ENCODE measurements at regions not wholly inside any gene's neighbourhood (a gene's known extent, or its start where the extent isn't known, plus 50 kb on each side); places are given as distances from the start of the nearest gene placed in this dataset.

GRCh38 chr3:197431346-197431910, 124.3 kb downstream of the BDH1 start:
- Histone ChIP-seq H3K79me2 (ENCODE audit: insufficient read depth, low read length) (no peaks in the 10 kb centered on the region), H3K4me1 (ENCODE audit: insufficient read depth, low read length, poor library complexity, severe bottlenecking) (peaks cover 22% of the 10 kb centered on the region), H3F3A (ENCODE audit: low read depth) (no peaks in the 10 kb centered on the region), H3K4me2 (ENCODE audit: low read depth, low read length, poor library complexity, severe bottlenecking) (no peak overlapping the region), H3K36me3 (ENCODE audit: insufficient read depth, low read length) (no peaks in the 10 kb centered on the region), H3K4me3 (ENCODE audit: low read length, poor library complexity, severe bottlenecking) (no peak overlapping the region), H4K20me1 (ENCODE audit: insufficient read depth, low read length, poor library complexity, severe bottlenecking) (no peaks in the 10 kb centered on the region), H3K27me3 (ENCODE audit: insufficient read depth, low read length, poor library complexity, severe bottlenecking) (no peaks in the 10 kb centered on the region), H3K9me2 (replicated peaks; ENCODE audit: low read depth, low read length) (no peaks in the 10 kb centered on the region), H3K9ac (ENCODE audit: low read depth, low read length, poor library complexity, severe bottlenecking) (no peak overlapping the region), H2AFZ (ENCODE audit: low read length) (no peak overlapping the region), H3K9me3 (ENCODE audit: insufficient read depth, low read depth, low read length) (no peaks in the 10 kb centered on the region)
- no peak for TF ChIP-seq CTCF (conservative IDR thresholded peaks at IDR 0.05; ENCODE audit: low read length)

- no peak overlapping the region for H3K4me3 ChIP-seq (ENCODE audit: low read length, poor library complexity, severe bottlenecking)
- H3K4me2 ChIP-seq (ENCODE audit: low read depth, low read length, poor library complexity, severe bottlenecking), result no peak overlapping the region
- no peaks in the 10 kb centered on the region for H3K79me2 ChIP-seq (ENCODE audit: insufficient read depth, low read length)
- no peaks in the 10 kb centered on the region for H3K27me3 ChIP-seq (ENCODE audit: insufficient read depth, low read length, poor library complexity, severe bottlenecking)
- no peak overlapping the region for H2AFZ ChIP-seq (ENCODE audit: low read length)
- H3K9me2 ChIP-seq (replicated peaks; ENCODE audit: low read depth, low read length), result no peaks in the 10 kb centered on the region
- TF ChIP-seq CTCF (conservative IDR thresholded peaks at IDR 0.05; ENCODE audit: low read length), result no peak
- no peak for TF ChIP-seq EZH2phosphoT487 (IDR thresholded peaks at IDR 0.05; ENCODE audit: borderline replicate concordance)
- no peaks in the 10 kb centered on the region for H3F3A ChIP-seq (ENCODE audit: low read depth)
- peaks cover 22% of the 10 kb centered on the region for H3K4me1 ChIP-seq (ENCODE audit: insufficient read depth, low read length, poor library complexity, severe bottlenecking)
- no peaks in the 10 kb centered on the region for H4K20me1 ChIP-seq (ENCODE audit: insufficient read depth, low read length, poor library complexity, severe bottlenecking)
- H3K9me3 ChIP-seq (ENCODE audit: insufficient read depth, low read depth, low read length), result no peaks in the 10 kb centered on the region
- H3K9ac ChIP-seq (ENCODE audit: low read depth, low read length, poor library complexity, severe bottlenecking), result no peak overlapping the region
- H3K36me3 ChIP-seq (ENCODE audit: insufficient read depth, low read length), result no peaks in the 10 kb centered on the region
Measured at GRCh38 chr3:197430934-197431333, 124.8 kb downstream of the BDH1 start.

GRCh38 chr3:197430502-197430901, 125.3 kb downstream of the BDH1 start:
- H4K20me1 ChIP-seq (ENCODE audit: insufficient read depth, low read length, poor library complexity, severe bottlenecking), result no peaks in the 10 kb centered on the region
- no peak overlapping the region for H3K4me3 ChIP-seq (ENCODE audit: low read length, poor library complexity, severe bottlenecking)
- H3K4me2 ChIP-seq (ENCODE audit: low read depth, low read length, poor library complexity, severe bottlenecking), result no peak overlapping the region
- no peaks in the 10 kb centered on the region for H3K9me3 ChIP-seq (ENCODE audit: insufficient read depth, low read depth, low read length)
- no peak overlapping the region for H3K9ac ChIP-seq (ENCODE audit: low read depth, low read length, poor library complexity, severe bottlenecking)
- no peaks in the 10 kb centered on the region for H3K79me2 ChIP-seq (ENCODE audit: insufficient read depth, low read length)
- no peaks in the 10 kb centered on the region for H3K9me2 ChIP-seq (replicated peaks; ENCODE audit: low read depth, low read length)
- no peaks in the 10 kb centered on the region for H3K36me3 ChIP-seq (ENCODE audit: insufficient read depth, low read length)
- H3K27me3 ChIP-seq (ENCODE audit: insufficient read depth, low read length, poor library complexity, severe bottlenecking), result no peaks in the 10 kb centered on the region
- H2AFZ ChIP-seq (ENCODE audit: low read length), result no peak overlapping the region
- H3F3A ChIP-seq (ENCODE audit: low read depth), result no peaks in the 10 kb centered on the region
- peaks cover 22% of the 10 kb centered on the region for H3K4me1 ChIP-seq (ENCODE audit: insufficient read depth, low read length, poor library complexity, severe bottlenecking)
- TF ChIP-seq EZH2phosphoT487 (IDR thresholded peaks at IDR 0.05; ENCODE audit: borderline replicate concordance) (no peak), CTCF (conservative IDR thresholded peaks at IDR 0.05; ENCODE audit: low read length) (no peak)

Data from Loucy (cell line).